ENCODE measurements at regions not wholly inside any gene's neighbourhood (a gene's known extent, or its start where the extent isn't known, plus 50 kb on each side); places are given as distances from the start of the nearest gene placed in this dataset.

DNA sequence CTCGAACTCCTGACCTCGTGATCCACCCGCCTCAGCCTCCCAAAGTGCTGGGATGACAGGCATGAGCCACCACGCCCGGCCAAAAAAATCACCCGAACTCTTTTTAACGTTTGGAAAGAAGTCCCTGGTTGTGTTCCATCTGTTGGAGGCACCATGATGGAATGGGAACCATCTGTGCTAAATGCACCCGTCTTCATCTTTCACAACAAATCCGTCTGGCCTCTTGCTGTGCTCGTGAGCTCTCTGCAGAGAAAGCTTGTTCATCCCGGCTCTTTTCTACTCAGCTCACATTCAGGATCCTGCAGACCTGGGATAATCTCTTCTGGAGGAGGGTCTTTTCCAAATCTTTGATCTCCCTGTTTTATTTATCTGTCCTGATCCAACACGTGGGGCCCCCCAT is 188.8 kb downstream of the CRLF2 start:
- WGBS, 2 experiments (ENCODE audit: extremely low coverage in 1 of 2, insufficient coverage in 1 of 2, insufficient read length in 1 of 2, insufficient replicate concordance in 2 of 2, low coverage in 1 of 2, low lambda C conversion rate in 2 of 2, missing lambda C conversion rate in 1 of 2), result 90% methylated on average over 12 of the region's 12 CpGs; no CpG with 5 or more reads in 1 of the 2 experiments
- no peak overlapping the region for H4K91ac ChIP-seq (replicated peaks; ENCODE audit: insufficient read length, low read length)
- no peak overlapping the region for H3K27ac ChIP-seq (ENCODE audit: low read depth, low read length)
- H3K23me2 ChIP-seq (ENCODE audit: low read depth, low read length), result no peaks in the 10 kb centered on the region
- no peak overlapping the region for H3K23ac ChIP-seq (ENCODE audit: insufficient read length)
- no peak overlapping the region for H2BK5ac ChIP-seq (ENCODE audit: low read depth, low read length)
- H2BK15ac ChIP-seq (ENCODE audit: low read length), result no peak overlapping the region
- no peak overlapping the region for H3K14ac ChIP-seq (ENCODE audit: insufficient read length)
- FAIRE-seq (no peak), DNase-seq (ENCODE audit: low read depth in 1 of 2, low spot score in 2 of 2) (no peak)
- no peak overlapping the region for H3K18ac ChIP-seq (ENCODE audit: extremely low read depth, low read length)
- H3K4me1 ChIP-seq (replicated peaks in 1 of 4; ENCODE audit: control insufficient read depth in 3 of 4, insufficient read depth in 4 of 4, low read length in 3 of 4), result no peaks in the 10 kb centered on the region
- H3K56ac ChIP-seq (replicated peaks; ENCODE audit: insufficient read length, low read depth, low read length), result no peak overlapping the region
- ChIA-PET CTCF (ENCODE audit: partially characterized antibody) (no interaction called here), POLR2A (ENCODE audit: partially characterized antibody) (no interaction called here)
- H4K5ac ChIP-seq (ENCODE audit: insufficient read length, low read depth, low read length), result no peak overlapping the region
- peaks cover 7 to 10% of the 10 kb centered on the region in 2 experiments for H3K9me3 ChIP-seq (ENCODE audit: insufficient read depth in 2 of 2, low read depth in 1 of 2, low read length in 1 of 2)
- peak overlapping the region; percentile 90 for H2AFZ ChIP-seq (ENCODE audit: low read length)
- H3K79me2 ChIP-seq (ENCODE audit: control insufficient read depth in 1 of 2, insufficient read depth in 2 of 2, low read length in 2 of 2), result no peaks in the 10 kb centered on the region
- H2BK12ac ChIP-seq (ENCODE audit: low read depth, low read length), result no peak overlapping the region
- no peaks in the 10 kb centered on the region for H4K20me1 ChIP-seq (replicated peaks in 1 of 2; ENCODE audit: control insufficient read depth in 1 of 2, insufficient read depth in 2 of 2, low read length in 2 of 2)
- no peak overlapping the region for H2BK120ac ChIP-seq (replicated peaks; ENCODE audit: low read depth, low read length)
- H3K36me3 ChIP-seq (ENCODE audit: control insufficient read depth in 2 of 4, insufficient read depth in 4 of 4, low read length in 3 of 4), result no peaks in the 10 kb centered on the region
- H4K8ac ChIP-seq (ENCODE audit: extremely low read depth, insufficient read depth, low read length), result no peak overlapping the region
- H2AK5ac ChIP-seq (ENCODE audit: low read depth, low read length), result no peak overlapping the region
- H3K4me3 ChIP-seq (ENCODE audit: extremely low read depth in 1 of 4, insufficient read depth in 2 of 4, low read depth in 3 of 4, low read length in 4 of 4), result no peak overlapping the region
- no peaks in the 10 kb centered on the region for H3K27me3 ChIP-seq (replicated peaks in 1 of 4; ENCODE audit: control insufficient read depth in 3 of 4, extremely low read depth in 1 of 4, insufficient read depth in 3 of 4, low read length in 3 of 4)
- H2BK20ac ChIP-seq (ENCODE audit: low read length), result no peak overlapping the region
- H3K4ac ChIP-seq (replicated peaks; ENCODE audit: insufficient read length, low read depth, low read length), result no peak overlapping the region
- no peak overlapping the region for H3K9ac ChIP-seq (replicated peaks in 1 of 4; ENCODE audit: extremely low read depth in 1 of 4, low read depth in 3 of 4, low read length in 3 of 4)
- no peaks in the 10 kb centered on the region for H3K79me1 ChIP-seq (ENCODE audit: low read depth, low read length)
- no peak overlapping the region for H3K4me2 ChIP-seq (ENCODE audit: insufficient read depth in 1 of 2, low read depth in 2 of 2, low read length in 2 of 2)
- no peak for TF ChIP-seq ASH2L (IDR thresholded peaks at IDR 0.05; ENCODE audit: low read length)
- TF ChIP-seq SP1 (IDR thresholded peaks at IDR 0.05; ENCODE audit: low read depth, low read length), result no peak
- TF ChIP-seq JUN (IDR thresholded peaks at IDR 0.05; ENCODE audit: low read depth, low read length), result no peak
- no peak for TF ChIP-seq TCF12 (IDR thresholded peaks at IDR 0.05; ENCODE audit: low read depth, low read length)
- TF ChIP-seq CEBPB (IDR thresholded peaks at IDR 0.05; ENCODE audit: low read depth, low read length), result no peak
- TF ChIP-seq CHD2 (IDR thresholded peaks at IDR 0.05; ENCODE audit: low read length), result no peak
- TF ChIP-seq HDAC2 (IDR thresholded peaks at IDR 0.05; ENCODE audit: borderline replicate concordance in 1 of 2, low read depth in 2 of 2, low read length in 2 of 2), result no peak
- no peak for TF ChIP-seq GTF2F1 (IDR thresholded peaks at IDR 0.05; ENCODE audit: borderline replicate concordance, low read depth, low read length)
- TF ChIP-seq RBBP5 (IDR thresholded peaks at IDR 0.05; ENCODE audit: borderline replicate concordance, low read depth, low read length), result no peak
- TF ChIP-seq CBX8 (IDR thresholded peaks at IDR 0.05; ENCODE audit: borderline replicate concordance, low read depth, low read length), result no peak
- no peak for TF ChIP-seq CBX5 (IDR thresholded peaks at IDR 0.05; ENCODE audit: low read depth, low read length)
- TF ChIP-seq CREB1 (IDR thresholded peaks at IDR 0.05), result no peak
- TF ChIP-seq, protein P1, sequence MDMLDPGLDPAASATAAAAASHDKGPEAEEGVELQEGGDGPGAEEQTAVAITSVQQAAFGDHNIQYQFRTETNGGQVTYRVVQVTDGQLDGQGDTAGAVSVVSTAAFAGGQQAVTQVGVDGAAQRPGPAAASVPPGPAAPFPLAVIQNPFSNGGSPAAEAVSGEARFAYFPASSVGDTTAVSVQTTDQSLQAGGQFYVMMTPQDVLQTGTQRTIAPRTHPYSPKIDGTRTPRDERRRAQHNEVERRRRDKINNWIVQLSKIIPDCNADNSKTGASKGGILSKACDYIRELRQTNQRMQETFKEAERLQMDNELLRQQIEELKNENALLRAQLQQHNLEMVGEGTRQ (IDR thresholded peaks at IDR 0.05; ENCODE audit: low read length), result no peak
- TF ChIP-seq TBP (IDR thresholded peaks at IDR 0.05; ENCODE audit: low read depth, low read length), result no peak
- no peak for TF ChIP-seq NRF1 (IDR thresholded peaks at IDR 0.05; ENCODE audit: low read depth, low read length)

All from H1 (cell line).